Thyroid gland (tissue), 4 donors: ENCODE measurements at regions not wholly inside any gene's neighbourhood (a gene's known extent, or its start where the extent isn't known, plus 50 kb on each side); places are given as distances from the start of the nearest gene placed in this dataset.

Experiments
- DNase-seq, 2 donors: peaks; one replicate each; pipeline ENCODE4 v3.0.0-alpha.2; 2019
- H3K27ac ChIP-seq, 3 donors: fragments of 200-600 bp; sonication (generic); 1 replicate in 2 of 3; 2 replicates in 1 of 3; pipeline ENCODE4 v1.5.1; 2016 to 2019; ENCODE audit warnings: mild to moderate bottlenecking in 1 of 3, moderate library complexity in 1 of 3
- H3K27me3 ChIP-seq: fragments of 200-600 bp; sonication (generic); one replicate; pipeline ENCODE4 v1.5.1; 2019
- H3K36me3 ChIP-seq, 2 donors: fragments of 200-600 bp; sonication (generic); one replicate each; pipeline ENCODE4 v1.5.1; 2016 to 2019
- H3K4me1 ChIP-seq, 2 donors: fragments of 200-600 bp; sonication (generic); one replicate each; pipeline ENCODE4 v1.5.1; 2017 to 2019
- H3K4me3 ChIP-seq, 3 donors: fragments of 200-600 bp; sonication (generic); replicated peaks in 1 of 3; 1 replicate in 2 of 3; 2 replicates in 1 of 3; pipeline ENCODE4 v1.5.1; 2016; ENCODE audit warnings: mild to moderate bottlenecking in 1 of 3
- H3K9me3 ChIP-seq: fragments of 200-600 bp; sonication (generic); one replicate; pipeline ENCODE4 v1.5.1; 2017
- CTCF ChIP-seq, 6 experiments: fragments of 200-600 bp in 3 of 6; fragments of 450-650 bp in 3 of 6; sonication (generic) in 3 of 6; IDR thresholded peaks; one replicate each; pipeline ENCODE4 v1.5.1; 2016 to 2019; ENCODE audit warnings: antibody characterized with exemption in 6 of 6, mild to moderate bottlenecking in 2 of 6, inconsistent platforms in 1 of 6, moderate library complexity in 1 of 6
- POLR2A ChIP-seq, 2 donors: fragments of 450-650 bp; IDR thresholded peaks; one replicate each; pipeline ENCODE4 v1.6.1; 2017; ENCODE audit warnings: antibody characterized with exemption in 2 of 2, mild to moderate bottlenecking in 2 of 2, moderate library complexity in 1 of 2
- WGBS, 2 donors: methylation state at CpG; one replicate each; pipeline ENCODE4 v1.1.5; 2017; 5-methylcytosine and 5-hydroxymethylcytosine counted together
- intact Hi-C: fragments of 100-400 bp; cut with DNase I; formaldehyde crosslinking; loops from one replicate; pipeline ENCODE4 v1.15.1; 2023

- intact Hi-C loops = loop anchor here (5.0 kb wide), 1 partner anchor 714 kb away; no protein-coding TSS in a partner anchor
Observed at GRCh38 chr21:27566521-27566920, 599.6 kb upstream of the ADAMTS5 start.

GRCh38 chr21:27565364-27565763 is 598.5 kb upstream of the ADAMTS5 start:
- Histone ChIP-seq H3K27ac (no peak overlapping the region), H3K27me3 (no peaks in the 10 kb centered on the region), H3K9me3 (no peaks in the 10 kb centered on the region), H3K36me3 (no peaks in the 10 kb centered on the region), H3K4me3 (no peak overlapping the region), H3K4me1 (no peaks in the 10 kb centered on the region)
- 88 to 98% methylated on average over 1 of the region's 1 CpG for WGBS, 2 donors
- TF ChIP-seq CTCF (IDR thresholded peaks at IDR 0.05) (no peak), POLR2A (IDR thresholded peaks at IDR 0.05) (no peak)
- no peak for DNase-seq
- intact Hi-C loops = loop anchor here (5.0 kb wide), 1 partner anchor 713 kb away; no protein-coding TSS in a partner anchor

More at GRCh38 chr21:27566521-27566920, 599.6 kb upstream of the ADAMTS5 start:
- Histone ChIP-seq H3K36me3 (no peaks in the 10 kb centered on the region), H3K4me1 (no peaks in the 10 kb centered on the region), H3K9me3 (no peaks in the 10 kb centered on the region), H3K27ac (no peak overlapping the region), H3K27me3 (no peaks in the 10 kb centered on the region), H3K4me3 (no peak overlapping the region)
- DNase-seq = no peak
- 88 to 90% methylated on average over 6 of the region's 6 CpGs for WGBS, 2 donors
- TF ChIP-seq CTCF (IDR thresholded peaks at IDR 0.05) (no peak), POLR2A (IDR thresholded peaks at IDR 0.05) (no peak)

- no peak overlapping the region for H3K4me3 ChIP-seq
- WGBS, 2 donors = 37 to 43% methylated on average over 1 of the region's 1 CpG
- no peaks in the 10 kb centered on the region for H3K27me3 ChIP-seq
- H3K27ac ChIP-seq = no peak overlapping the region
- peak; percentile 29 to 73 (median 52) for TF ChIP-seq CTCF (IDR thresholded peaks at IDR 0.05)
- no peak for TF ChIP-seq POLR2A (IDR thresholded peaks at IDR 0.05)
- no peaks in the 10 kb centered on the region for H3K9me3 ChIP-seq
- intact Hi-C loops = loop anchor here (5.0 kb wide), 1 partner anchor 712 kb away; no protein-coding TSS in a partner anchor
- peak; percentile 62 to 64 for DNase-seq
- no peaks in the 10 kb centered on the region for H3K4me1 ChIP-seq
- H3K36me3 ChIP-seq = no peaks in the 10 kb centered on the region
Observed at GRCh38 chr21:27564684-27565301, 597.9 kb upstream of the ADAMTS5 start.

- H3K9me3 ChIP-seq = no peaks in the 10 kb centered on the region
- TF ChIP-seq POLR2A (IDR thresholded peaks at IDR 0.05) (no peak), CTCF (IDR thresholded peaks at IDR 0.05) (no peak)
- H3K27ac ChIP-seq = no peak overlapping the region
- H3K4me3 ChIP-seq = no peak overlapping the region
- intact Hi-C loops = no loop called here
- no peak for DNase-seq
- no peaks in the 10 kb centered on the region for H3K36me3 ChIP-seq
- H3K27me3 ChIP-seq = no peaks in the 10 kb centered on the region
- no peaks in the 10 kb centered on the region for H3K4me1 ChIP-seq
- 85 to 90% methylated on average over 6 of the region's 6 CpGs for WGBS, 2 donors
Observed at GRCh38 chr21:27562303-27562702, 595.4 kb upstream of the ADAMTS5 start.

- Histone ChIP-seq H3K27me3 (no peaks in the 10 kb centered on the region), H3K4me3 (no peak overlapping the region), H3K36me3 (no peaks in the 10 kb centered on the region), H3K27ac (no peak overlapping the region), H3K9me3 (no peaks in the 10 kb centered on the region), H3K4me1 (no peaks in the 10 kb centered on the region)
- 88% methylated on average over 9 of the region's 9 CpGs for WGBS, 2 donors
- TF ChIP-seq POLR2A (IDR thresholded peaks at IDR 0.05) = no peak
- TF ChIP-seq CTCF (IDR thresholded peaks at IDR 0.05) = no peak
- intact Hi-C loops = no loop called here
- no peak for DNase-seq
Observed at GRCh38 chr21:27561116-27561515, 594.2 kb upstream of the ADAMTS5 start.
